NT2/D1 (cell line): ENCODE measurements at regions not wholly inside any gene's neighbourhood (a gene's known extent, or its start where the extent isn't known, plus 50 kb on each side); places are given as distances from the start of the nearest gene placed in this dataset.

Source experiments
- DNase-seq: peaks from one replicate; pipeline ENCODE4 v3.0.0-alpha.2; 2011; ENCODE audit warnings: low read depth, low spot score
- H3K27me3 ChIP-seq: 2 replicates; pipeline ENCODE4 v1.6.0; 2011; ENCODE audit warnings: mild to moderate bottlenecking; ENCODE audit not compliant: insufficient read length, insufficient read depth
- H3K36me3 ChIP-seq: 2 replicates; pipeline ENCODE4 v1.6.1; 2011; ENCODE audit warnings: mild to moderate bottlenecking, low read length, mixed read lengths; ENCODE audit not compliant: insufficient read depth, insufficient read length
- H3K4me1 ChIP-seq: 2 replicates; pipeline ENCODE4 v1.5.1; 2011; ENCODE audit not compliant: insufficient read depth, insufficient read length
- H3K4me3 ChIP-seq: 2 replicates; pipeline ENCODE4 v1.5.1; 2011; ENCODE audit warnings: low read depth; ENCODE audit not compliant: insufficient read length
- H3K9ac ChIP-seq: 2 replicates; pipeline ENCODE4 v1.6.0; 2011; ENCODE audit warnings: low read depth; ENCODE audit not compliant: insufficient read length
- H3K9me3 ChIP-seq: 2 replicates; pipeline ENCODE4 v1.5.1; 2011; ENCODE audit warnings: mild to moderate bottlenecking, low read length; ENCODE audit not compliant: insufficient read depth
- SUZ12 ChIP-seq: IDR thresholded peaks from 2 replicates; pipeline ENCODE4 v1.6.1; 2011; ENCODE audit not compliant: insufficient read length, insufficient read depth; ENCODE audit errors: extremely low read depth
- YY1 ChIP-seq: IDR thresholded peaks from 2 replicates; pipeline ENCODE4 v1.6.1; 2011; ENCODE audit not compliant: insufficient read length, insufficient read depth
- ZNF274 ChIP-seq: IDR thresholded peaks from 2 replicates; pipeline ENCODE4 v1.6.1; 2011; ENCODE audit warnings: mild to moderate bottlenecking, low read depth, low read length

DNA sequence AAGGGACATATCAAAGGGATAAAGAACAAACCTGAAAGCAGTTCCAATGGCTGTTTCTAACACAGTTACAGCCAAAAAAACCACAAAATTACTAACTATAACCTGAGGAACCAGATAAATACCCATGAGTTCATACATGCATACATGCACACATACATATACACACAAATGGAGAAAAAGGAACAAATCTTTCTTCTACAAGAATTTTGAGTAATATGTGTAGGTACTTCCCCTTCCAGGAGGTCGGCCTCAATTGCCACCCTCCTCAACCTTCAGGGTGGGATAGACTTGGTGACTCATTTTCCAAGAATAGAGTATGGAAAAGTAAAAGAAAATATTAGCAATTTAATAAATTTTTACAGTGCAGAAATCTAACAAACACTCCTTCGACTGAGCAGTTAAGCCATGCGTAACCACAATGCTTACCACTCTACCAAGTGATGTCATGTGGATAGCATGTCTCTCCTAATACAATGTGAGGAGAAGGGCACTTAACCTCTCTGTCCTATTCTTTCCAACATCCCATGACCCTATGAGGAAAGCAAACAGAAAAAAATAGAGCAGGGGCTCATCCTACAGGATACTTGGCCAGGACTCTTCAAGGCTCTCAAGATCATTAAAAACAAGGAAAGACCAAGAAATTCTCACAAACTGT, 243.0 kb upstream of the RUNX1 start:
- H3K4me3 ChIP-seq: no peak overlapping the region
- H3K36me3 ChIP-seq: no peaks in the 10 kb centered on the region
- H3K9me3 ChIP-seq: peaks cover 11% of the 10 kb centered on the region
- no peaks in the 10 kb centered on the region for H3K27me3 ChIP-seq
- TF ChIP-seq ZNF274: no peak
- no peak for TF ChIP-seq YY1
- no peak for TF ChIP-seq SUZ12
- H3K4me1 ChIP-seq: no peaks in the 10 kb centered on the region
- DNase-seq: no peak
- H3K9ac ChIP-seq: no peak overlapping the region

DNA sequence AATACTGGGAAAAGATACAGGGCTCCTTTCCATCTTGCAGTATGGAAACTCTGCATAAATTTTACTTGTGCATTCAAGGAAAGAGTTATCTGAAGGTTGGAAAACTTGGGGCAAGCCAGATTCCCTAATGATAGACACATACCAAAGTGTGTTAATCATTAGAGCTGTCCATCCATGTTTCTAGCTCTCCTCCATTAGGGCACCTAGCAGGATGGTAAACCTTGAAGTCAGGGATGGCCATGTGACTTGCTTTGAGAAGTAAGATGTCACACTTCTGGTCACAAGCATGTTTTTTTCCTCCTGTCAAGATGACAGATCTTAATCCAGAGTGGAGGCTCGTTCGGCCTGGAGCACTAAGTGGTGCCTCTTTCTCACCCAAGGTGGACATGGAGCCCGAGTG, 241.9 kb upstream of the RUNX1 start:
- no peak overlapping the region for H3K4me3 ChIP-seq
- H3K9me3 ChIP-seq: peaks cover 13% of the 10 kb centered on the region
- H3K36me3 ChIP-seq: no peaks in the 10 kb centered on the region
- no peaks in the 10 kb centered on the region for H3K27me3 ChIP-seq
- no peak for DNase-seq
- no peak overlapping the region for H3K9ac ChIP-seq
- no peaks in the 10 kb centered on the region for H3K4me1 ChIP-seq
- TF ChIP-seq ZNF274 (no peak), SUZ12 (no peak), YY1 (no peak)

DNA sequence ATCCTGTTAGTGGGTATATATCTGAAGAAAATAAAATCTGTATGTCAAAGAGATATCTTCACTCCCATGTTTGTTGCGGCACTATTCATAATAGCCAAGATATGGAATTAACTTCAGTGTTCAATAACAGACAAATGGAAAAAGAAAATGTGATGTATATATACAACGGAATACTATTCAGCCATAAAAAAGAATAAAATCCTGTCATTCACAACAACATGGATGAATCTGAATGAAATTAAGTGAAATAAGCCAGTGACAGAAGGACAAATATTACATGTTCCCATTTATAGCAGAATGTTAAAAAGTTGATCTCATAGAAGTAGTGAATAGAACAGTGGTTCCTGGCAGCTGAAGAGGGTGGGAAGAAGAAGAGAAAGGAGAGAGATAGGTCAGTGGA, 239.1 kb upstream of the RUNX1 start:
- TF ChIP-seq YY1 (no peak), SUZ12 (no peak), ZNF274 (no peak)
- no peak for DNase-seq
- peaks cover 13% of the 10 kb centered on the region for H3K9me3 ChIP-seq
- H3K36me3 ChIP-seq: no peaks in the 10 kb centered on the region
- no peak overlapping the region for H3K9ac ChIP-seq
- H3K27me3 ChIP-seq: no peaks in the 10 kb centered on the region
- no peak overlapping the region for H3K4me3 ChIP-seq
- H3K4me1 ChIP-seq: no peaks in the 10 kb centered on the region

DNA sequence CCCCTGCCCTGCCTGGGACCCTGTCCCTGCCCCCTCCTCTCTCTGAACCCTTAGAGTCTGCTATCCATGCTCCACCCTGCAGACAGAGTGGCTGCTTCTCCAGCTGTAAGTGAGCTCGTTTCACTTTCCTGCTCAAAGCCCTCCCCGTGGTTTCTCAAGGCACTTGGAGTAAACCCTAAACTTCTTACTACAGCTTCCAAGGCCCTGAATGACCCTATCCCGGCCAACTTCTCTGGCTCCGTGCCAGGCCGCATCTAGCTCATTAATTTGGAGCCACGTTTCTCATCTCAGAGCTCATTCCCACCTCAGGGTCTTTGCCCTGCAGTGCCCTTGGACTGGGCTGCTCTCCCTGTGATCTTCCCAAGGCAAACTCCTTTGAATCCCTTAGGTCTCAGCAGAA, 235.1 kb upstream of the RUNX1 start:
- Histone ChIP-seq H3K27me3 (no peaks in the 10 kb centered on the region), H3K4me3 (no peak overlapping the region), H3K9me3 (peaks cover 13% of the 10 kb centered on the region), H3K9ac (no peak overlapping the region), H3K36me3 (no peaks in the 10 kb centered on the region), H3K4me1 (no peaks in the 10 kb centered on the region)
- no peak for DNase-seq
- no peak for TF ChIP-seq SUZ12

DNA sequence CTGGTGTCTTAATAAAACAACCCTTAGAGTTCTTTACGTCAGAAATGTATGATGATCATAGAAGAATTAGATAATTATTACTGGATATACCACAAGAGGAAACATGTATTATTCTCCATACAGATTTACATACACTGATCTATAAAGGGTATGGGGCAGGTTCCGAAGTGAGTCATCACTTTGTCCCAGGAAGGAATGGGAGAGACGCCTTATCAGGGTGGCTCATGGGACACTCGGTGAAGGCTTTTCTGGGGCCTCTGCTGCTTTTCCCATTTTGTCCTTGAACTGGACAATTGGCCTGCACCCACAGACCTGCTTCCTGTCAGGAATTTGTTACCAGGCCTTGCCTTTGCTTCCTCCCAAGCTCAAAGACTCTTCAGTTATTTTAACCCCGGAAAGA, 233.8 kb upstream of the RUNX1 start:
- H3K27me3 ChIP-seq: no peaks in the 10 kb centered on the region
- H3K9me3 ChIP-seq: peaks cover 20% of the 10 kb centered on the region
- no peak for TF ChIP-seq YY1
- TF ChIP-seq ZNF274: no peak
- no peak for TF ChIP-seq SUZ12

DNA sequence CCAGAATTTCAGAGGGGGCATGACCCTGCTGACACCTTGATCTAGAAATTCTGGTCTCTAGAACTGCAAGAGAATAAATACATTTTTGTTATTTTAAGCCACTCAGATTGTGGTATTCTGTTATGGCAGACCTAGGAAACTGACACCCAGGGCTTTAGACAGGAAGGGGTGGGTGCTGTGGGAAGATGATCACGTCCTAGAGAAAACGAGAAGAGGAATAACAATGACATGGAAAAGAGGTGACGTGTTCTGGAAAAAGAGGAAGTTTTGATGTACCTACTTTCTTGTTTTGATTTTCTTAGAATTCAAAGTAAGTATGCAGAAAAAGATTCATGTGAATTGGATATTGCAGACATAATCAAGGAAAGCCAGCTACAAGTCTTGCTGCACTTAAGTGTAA, 232.9 kb upstream of the RUNX1 start:
- H3K4me1 ChIP-seq: no peaks in the 10 kb centered on the region
- no peaks in the 10 kb centered on the region for H3K36me3 ChIP-seq
- no peak for TF ChIP-seq SUZ12
- TF ChIP-seq YY1: no peak
- TF ChIP-seq ZNF274: no peak
- no peaks in the 10 kb centered on the region for H3K27me3 ChIP-seq
- H3K4me3 ChIP-seq: no peak overlapping the region
- no peak overlapping the region for H3K9ac ChIP-seq
- H3K9me3 ChIP-seq: peaks cover 10% of the 10 kb centered on the region; the same call in 1 of the 2 replicates
- DNase-seq: no peak

More for the DNA sequence above, 233.8 kb upstream of the RUNX1 start:
- Histone ChIP-seq H3K4me3 (no peak overlapping the region), H3K4me1 (no peaks in the 10 kb centered on the region), H3K36me3 (no peaks in the 10 kb centered on the region), H3K9ac (no peak overlapping the region)
- DNase-seq: no peak

DNA sequence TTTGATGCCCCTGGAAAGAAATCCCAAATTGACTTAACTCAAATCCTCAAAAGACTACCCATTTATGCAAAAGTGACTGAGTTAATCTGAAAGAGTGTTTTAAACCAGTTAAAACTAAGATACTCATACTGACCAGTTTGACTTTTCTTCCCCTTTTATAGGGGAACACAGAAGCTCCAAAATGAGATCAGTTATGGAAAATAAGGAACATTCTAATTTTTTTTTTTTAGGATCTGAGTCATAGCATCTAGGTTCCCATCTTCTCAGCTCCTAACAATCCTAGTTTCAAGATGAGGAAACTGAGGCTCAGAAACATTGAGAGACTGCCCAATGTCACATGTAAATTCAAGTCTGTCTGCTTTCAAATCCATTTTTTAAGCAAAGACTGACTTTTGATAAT, 231.1 kb upstream of the RUNX1 start:
- H3K4me3 ChIP-seq: no peak overlapping the region
- H3K9ac ChIP-seq: no peak overlapping the region
- H3K36me3 ChIP-seq: no peaks in the 10 kb centered on the region
- TF ChIP-seq SUZ12 (no peak), ZNF274 (no peak)
- no peaks in the 10 kb centered on the region for H3K4me1 ChIP-seq
- H3K27me3 ChIP-seq: no peaks in the 10 kb centered on the region
- H3K9me3 ChIP-seq: peaks cover 10% of the 10 kb centered on the region; the same call in 1 of the 2 replicates
- DNase-seq: no peak

DNA sequence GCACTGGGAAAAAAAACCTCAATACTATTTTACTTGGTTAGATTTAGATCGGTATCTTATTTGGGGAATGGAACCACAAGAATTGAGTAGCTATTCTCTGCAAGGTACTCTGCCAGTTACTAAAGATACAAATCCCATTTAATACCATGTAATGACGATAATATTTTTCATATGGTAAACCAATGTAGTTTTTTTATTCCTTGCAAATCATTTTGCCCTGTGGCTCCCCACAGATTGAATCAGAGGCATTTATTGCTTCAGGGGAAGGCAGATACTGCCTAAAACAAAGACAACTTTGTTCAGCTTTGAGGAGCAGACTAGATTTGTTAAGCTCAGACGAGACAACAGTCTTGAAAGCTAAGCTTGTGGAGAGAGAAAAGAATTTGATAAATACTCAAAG, 226.7 kb upstream of the RUNX1 start:
- TF ChIP-seq YY1: no peak
- no peak for TF ChIP-seq ZNF274
- no peak for TF ChIP-seq SUZ12
- DNase-seq: no peak
- Histone ChIP-seq H3K9me3 (peaks cover 10% of the 10 kb centered on the region; the same call in 1 of the 2 replicates), H3K27me3 (no peaks in the 10 kb centered on the region), H3K9ac (no peak overlapping the region), H3K4me3 (no peak overlapping the region), H3K36me3 (no peaks in the 10 kb centered on the region), H3K4me1 (no peaks in the 10 kb centered on the region)
